Parathyroid adenoma (tissue), 2 donors: ENCODE measurements at regions not wholly inside any gene's neighbourhood (a gene's known extent, or its start where the extent isn't known, plus 50 kb on each side); places are given as distances from the start of the nearest gene placed in this dataset.

ENCODE experiments used
- H2AFZ ChIP-seq: fragments of 300-600 bp; sonication (generic); one replicate; pipeline ENCODE4 v1.7.0; 2017; ENCODE audit warnings: antibody characterized with exemption, mild to moderate bottlenecking
- H3K27ac ChIP-seq: fragments of 300-600 bp; sonication (generic); one replicate; pipeline ENCODE4 v1.7.0; 2017
- H3K27me3 ChIP-seq: fragments of 300-600 bp; sonication (generic); one replicate; pipeline ENCODE4 v1.7.0; 2017; ENCODE audit warnings: low read length; ENCODE audit not compliant: control insufficient read depth, insufficient read depth
- H3K36me3 ChIP-seq: fragments of 300-600 bp; sonication (generic); one replicate; pipeline ENCODE4 v1.7.0; 2017; ENCODE audit warnings: low read length; ENCODE audit not compliant: control insufficient read depth, insufficient read depth
- H3K4me1 ChIP-seq: fragments of 300-600 bp; sonication (generic); one replicate; pipeline ENCODE4 v1.7.0; 2017; ENCODE audit warnings: control low read depth
- H3K4me2 ChIP-seq: fragments of 300-600 bp; sonication (generic); one replicate; pipeline ENCODE4 v1.7.0; 2017; ENCODE audit warnings: low read length
- H3K4me3 ChIP-seq: fragments of 300-600 bp; sonication (generic); one replicate; pipeline ENCODE4 v1.7.0; 2017; ENCODE audit warnings: low read depth, low read length
- H3K79me2 ChIP-seq: fragments of 300-600 bp; sonication (generic); one replicate; pipeline ENCODE4 v1.7.0; 2017; ENCODE audit warnings: control low read depth
- H3K9ac ChIP-seq: fragments of 300-600 bp; sonication (generic); one replicate; pipeline ENCODE4 v1.7.0; 2017; ENCODE audit warnings: mild to moderate bottlenecking
- H3K9me3 ChIP-seq: fragments of 300-600 bp; sonication (generic); one replicate; pipeline ENCODE4 v1.7.0; 2017; ENCODE audit warnings: low read length; ENCODE audit not compliant: control insufficient read depth
- CTCF ChIP-seq: fragments of 300-600 bp; sonication (generic); IDR thresholded peaks from one replicate; pipeline ENCODE4 v1.7.0; 2017; ENCODE audit warnings: antibody characterized with exemption, mild to moderate bottlenecking
- donor health status: primary hyperparathyroidism.

GRCh38 chr6:17225767-17226630 lies 55.2 kb upstream of the RBM24 start:
- no peaks in the 10 kb centered on the region for H3K27me3 ChIP-seq
- no peak overlapping the region for H2AFZ ChIP-seq
- no peak overlapping the region for H3K4me2 ChIP-seq
- no peak overlapping the region for H3K4me3 ChIP-seq
- H3K9ac ChIP-seq: no peak overlapping the region
- H3K9me3 ChIP-seq: no peaks in the 10 kb centered on the region
- no peaks in the 10 kb centered on the region for H3K36me3 ChIP-seq
- H3K4me1 ChIP-seq: no peaks in the 10 kb centered on the region
- TF ChIP-seq CTCF: no peak
- H3K79me2 ChIP-seq: no peaks in the 10 kb centered on the region
- no peak overlapping the region for H3K27ac ChIP-seq

GRCh38 chr6:17226786-17227233 lies 54.4 kb upstream of the RBM24 start:
- TF ChIP-seq CTCF: no peak
- H3K27me3 ChIP-seq: no peaks in the 10 kb centered on the region
- no peak overlapping the region for H3K4me2 ChIP-seq

GRCh38 chr6:17227403-17227802 lies 53.8 kb upstream of the RBM24 start:
- no peaks in the 10 kb centered on the region for H3K9me3 ChIP-seq
- H3K4me3 ChIP-seq: no peak overlapping the region
- no peak overlapping the region for H2AFZ ChIP-seq
- H3K9ac ChIP-seq: no peak overlapping the region
- H3K4me1 ChIP-seq: no peaks in the 10 kb centered on the region
- H3K27me3 ChIP-seq: no peaks in the 10 kb centered on the region
- no peaks in the 10 kb centered on the region for H3K36me3 ChIP-seq
- H3K79me2 ChIP-seq: no peaks in the 10 kb centered on the region
- H3K27ac ChIP-seq: no peak overlapping the region
- H3K4me2 ChIP-seq: no peak overlapping the region
- no peak for TF ChIP-seq CTCF

More at GRCh38 chr6:17226786-17227233, 54.4 kb upstream of the RBM24 start:
- Histone ChIP-seq H3K36me3 (no peaks in the 10 kb centered on the region), H3K9me3 (no peaks in the 10 kb centered on the region), H3K4me3 (no peak overlapping the region), H3K27ac (no peak overlapping the region), H3K79me2 (no peaks in the 10 kb centered on the region), H3K4me1 (no peaks in the 10 kb centered on the region), H3K9ac (no peak overlapping the region), H2AFZ (no peak overlapping the region)
